HFF-Myc (cell line): ENCODE measurements at regions not wholly inside any gene's neighbourhood (a gene's known extent, or its start where the extent isn't known, plus 50 kb on each side); places are given as distances from the start of the nearest gene placed in this dataset.

Experiments
- DNase-seq: peaks from one replicate; pipeline ENCODE4 v3.0.0-alpha.2; 2011; ENCODE audit warnings: low read depth; ENCODE audit errors: extremely low read depth
- H3K4me3 ChIP-seq: replicated peaks from 2 replicates; pipeline ENCODE4 v1.5.1; 2011; ENCODE audit warnings: low read depth, mild to moderate bottlenecking, control low read depth, low read length
- TF ChIP-seq, protein P1 (sequence below): IDR thresholded peaks from 2 replicates; pipeline ENCODE4 v1.5.1; 2012; ENCODE audit warnings: mild to moderate bottlenecking, low read depth, low read length, control low read depth; ENCODE audit errors: missing control alignments

DNA sequence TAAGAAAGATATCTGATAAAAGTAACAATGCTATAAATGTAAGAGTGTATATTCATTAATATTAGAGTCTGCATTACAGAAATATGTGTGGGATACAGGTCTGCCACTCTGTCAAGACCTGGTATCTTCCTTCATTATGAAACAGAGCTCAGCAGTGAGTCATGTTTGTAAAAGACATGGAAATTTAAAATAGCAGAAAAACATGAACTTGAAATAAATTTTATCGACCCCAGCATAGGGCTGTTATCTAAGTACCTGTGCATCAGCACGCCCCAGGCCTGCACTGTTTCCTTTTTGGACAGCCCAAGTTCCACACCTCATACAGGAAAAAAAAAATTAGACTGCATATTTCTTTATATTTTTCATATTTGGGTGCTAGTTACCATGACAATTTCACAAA lies 58.0 kb upstream of the ZPBP start:
- H3K4me3 ChIP-seq: no peak overlapping the region
- TF ChIP-seq, protein P1, sequence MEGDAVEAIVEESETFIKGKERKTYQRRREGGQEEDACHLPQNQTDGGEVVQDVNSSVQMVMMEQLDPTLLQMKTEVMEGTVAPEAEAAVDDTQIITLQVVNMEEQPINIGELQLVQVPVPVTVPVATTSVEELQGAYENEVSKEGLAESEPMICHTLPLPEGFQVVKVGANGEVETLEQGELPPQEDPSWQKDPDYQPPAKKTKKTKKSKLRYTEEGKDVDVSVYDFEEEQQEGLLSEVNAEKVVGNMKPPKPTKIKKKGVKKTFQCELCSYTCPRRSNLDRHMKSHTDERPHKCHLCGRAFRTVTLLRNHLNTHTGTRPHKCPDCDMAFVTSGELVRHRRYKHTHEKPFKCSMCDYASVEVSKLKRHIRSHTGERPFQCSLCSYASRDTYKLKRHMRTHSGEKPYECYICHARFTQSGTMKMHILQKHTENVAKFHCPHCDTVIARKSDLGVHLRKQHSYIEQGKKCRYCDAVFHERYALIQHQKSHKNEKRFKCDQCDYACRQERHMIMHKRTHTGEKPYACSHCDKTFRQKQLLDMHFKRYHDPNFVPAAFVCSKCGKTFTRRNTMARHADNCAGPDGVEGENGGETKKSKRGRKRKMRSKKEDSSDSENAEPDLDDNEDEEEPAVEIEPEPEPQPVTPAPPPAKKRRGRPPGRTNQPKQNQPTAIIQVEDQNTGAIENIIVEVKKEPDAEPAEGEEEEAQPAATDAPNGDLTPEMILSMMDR: no peak
- DNase-seq: no peak

DNA sequence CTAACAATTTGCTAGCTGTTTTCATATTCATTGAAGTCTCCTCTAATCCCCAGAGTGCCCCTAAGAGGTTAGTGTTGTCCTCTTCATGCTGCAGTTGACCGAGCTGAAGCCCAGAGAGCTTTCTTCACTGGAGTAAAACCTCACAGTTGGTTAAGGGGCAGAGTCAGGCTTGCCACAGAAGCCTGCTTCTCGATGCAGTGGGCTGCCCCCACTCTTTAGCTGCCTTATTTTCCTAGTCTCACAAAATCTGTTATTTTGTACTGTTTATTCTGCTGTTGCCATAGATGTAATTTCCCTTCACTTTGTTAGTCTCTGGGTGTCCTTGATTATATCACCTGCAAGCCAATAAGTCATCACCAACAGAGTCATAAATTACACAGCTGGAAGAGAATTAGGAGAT lies 56.3 kb upstream of the ZPBP start:
- TF ChIP-seq, protein P1: no peak
- no peak overlapping the region for H3K4me3 ChIP-seq
- no peak for DNase-seq

DNA sequence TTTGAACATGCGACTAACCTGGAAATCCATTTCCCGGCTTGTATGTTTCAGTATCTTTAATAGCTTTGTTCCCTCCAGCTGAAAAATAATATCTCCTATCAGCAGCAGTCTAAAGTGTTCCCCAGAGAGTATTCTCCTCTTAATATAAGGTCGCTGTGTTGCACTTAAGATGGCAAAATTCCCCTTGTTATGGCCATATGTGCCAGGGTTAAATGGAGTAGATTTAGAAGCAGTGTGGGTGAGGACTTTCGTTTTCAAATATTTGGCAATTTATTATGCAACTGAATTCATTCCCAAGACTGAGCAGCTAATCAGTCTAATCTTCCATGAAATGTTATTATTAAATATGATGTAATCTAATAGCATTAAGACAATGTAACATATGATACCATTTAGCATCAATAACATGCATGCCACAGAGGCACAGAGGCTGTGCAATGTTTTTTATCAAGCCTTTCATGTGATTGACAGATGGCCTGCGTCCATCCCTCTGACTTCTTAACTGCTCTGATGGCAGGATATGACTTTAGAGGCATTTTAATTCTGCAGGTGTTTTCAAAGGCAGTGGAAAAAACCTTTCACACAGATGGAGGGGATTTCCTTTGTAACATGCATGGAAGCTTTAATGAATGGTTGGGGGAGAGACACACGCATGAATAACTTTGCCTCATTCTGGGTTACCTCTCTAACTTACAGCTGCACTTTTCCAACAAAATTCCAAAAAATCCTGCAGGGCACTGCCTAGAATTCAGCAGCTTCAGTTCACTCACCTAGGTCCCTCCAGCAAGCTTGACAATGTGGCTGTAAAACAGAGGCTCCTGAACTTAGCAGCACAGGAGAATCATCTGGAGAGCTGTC lies 55.1 kb upstream of the ZPBP start:
- TF ChIP-seq, protein P1: no peak
- no peak for DNase-seq
- no peak overlapping the region for H3K4me3 ChIP-seq

DNA sequence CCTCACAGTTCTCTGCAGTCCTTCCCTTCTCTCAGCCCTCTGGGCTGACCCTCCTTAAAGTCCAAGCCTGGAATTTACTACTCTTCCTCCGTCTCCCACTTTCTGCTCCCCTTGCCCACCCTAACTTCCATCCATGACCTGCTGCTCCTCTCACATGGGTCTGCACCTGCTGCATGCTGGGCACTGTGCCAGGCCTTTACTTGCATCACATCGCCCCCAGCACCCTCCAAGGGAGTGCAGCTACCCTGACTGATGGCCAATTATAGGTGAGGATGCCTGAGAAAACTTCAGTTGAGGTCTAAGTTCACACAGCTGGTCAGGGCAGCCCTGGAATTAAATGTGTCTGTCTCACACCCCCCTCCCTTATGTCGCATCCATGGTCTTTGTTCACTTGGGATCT lies 53.6 kb upstream of the ZPBP start:
- H3K4me3 ChIP-seq: no peak overlapping the region
- TF ChIP-seq, protein P1: no peak
- DNase-seq: no peak

DNA sequence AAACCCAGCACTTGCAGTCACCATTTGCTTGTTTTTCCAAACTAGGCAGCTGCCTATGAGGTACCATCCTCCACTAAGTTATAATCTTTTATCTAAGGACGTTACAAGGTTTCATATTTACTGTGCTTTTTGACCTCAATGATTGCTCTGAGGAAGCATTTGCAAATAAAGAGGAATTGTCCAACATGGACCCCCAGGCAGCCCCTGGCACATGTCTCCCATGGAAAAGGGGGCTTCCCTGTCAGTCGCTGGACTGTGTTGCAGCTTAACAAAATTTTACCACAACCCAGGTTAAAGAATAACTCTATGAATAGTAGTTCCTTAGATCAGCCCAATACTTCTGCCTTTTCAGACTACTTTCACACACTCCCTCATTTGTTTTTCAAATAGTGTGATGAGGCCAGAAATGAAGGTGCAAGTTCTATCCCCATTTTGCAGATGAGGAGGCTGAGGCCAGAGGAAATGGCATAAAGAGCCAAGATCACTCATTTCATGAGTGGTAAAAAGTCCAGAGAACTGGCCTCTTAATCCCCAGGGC lies 52.8 kb upstream of the ZPBP start:
- H3K4me3 ChIP-seq: no peak overlapping the region
- no peak for DNase-seq
- TF ChIP-seq, protein P1: no peak

DNA sequence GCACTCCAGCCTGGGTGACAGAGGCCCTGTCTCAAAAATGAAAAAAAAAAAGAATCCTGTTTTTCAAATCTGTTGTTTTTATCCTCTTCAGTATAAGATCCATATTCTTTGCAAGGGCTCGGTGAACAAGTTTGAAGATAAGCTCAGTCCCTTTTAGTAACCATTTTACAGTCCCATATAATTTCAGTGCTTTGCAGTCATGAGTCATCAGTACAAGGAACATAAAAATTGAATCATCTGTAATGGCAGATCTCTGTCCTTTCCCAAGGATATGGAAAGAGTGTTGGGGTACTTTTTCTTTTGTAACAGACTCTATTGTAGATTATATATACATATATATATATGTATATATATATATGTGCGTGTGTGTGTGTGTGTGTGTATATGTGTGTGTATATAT lies 52.2 kb upstream of the ZPBP start:
- TF ChIP-seq, protein P1: no peak
- DNase-seq: no peak
- H3K4me3 ChIP-seq: no peak overlapping the region
